ENCODE measurements at regions not wholly inside any gene's neighbourhood (a gene's known extent, or its start where the extent isn't known, plus 50 kb on each side); places are given as distances from the start of the nearest gene placed in this dataset.

DNA sequence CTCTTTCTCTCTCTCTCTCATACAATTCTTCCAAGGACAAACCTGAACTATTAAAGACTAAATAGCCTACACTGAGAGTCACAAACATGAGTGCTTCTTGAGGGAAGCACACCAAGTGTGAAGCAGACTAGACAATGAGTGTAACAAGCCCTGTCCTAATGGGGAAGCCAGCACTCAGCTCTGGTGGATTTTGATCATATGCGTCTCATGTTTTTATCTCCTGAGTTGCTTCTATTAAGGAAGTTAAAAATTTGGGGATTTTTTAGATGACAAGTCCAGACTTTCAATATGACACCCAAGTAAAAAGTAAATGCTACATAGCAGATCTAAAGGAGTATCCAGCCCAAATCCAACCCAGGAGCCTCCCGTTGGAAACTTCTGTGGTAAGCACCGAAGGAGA lies 437.8 kb downstream of the RFC3 start (continued):
- TF ChIP-seq, protein P1, sequence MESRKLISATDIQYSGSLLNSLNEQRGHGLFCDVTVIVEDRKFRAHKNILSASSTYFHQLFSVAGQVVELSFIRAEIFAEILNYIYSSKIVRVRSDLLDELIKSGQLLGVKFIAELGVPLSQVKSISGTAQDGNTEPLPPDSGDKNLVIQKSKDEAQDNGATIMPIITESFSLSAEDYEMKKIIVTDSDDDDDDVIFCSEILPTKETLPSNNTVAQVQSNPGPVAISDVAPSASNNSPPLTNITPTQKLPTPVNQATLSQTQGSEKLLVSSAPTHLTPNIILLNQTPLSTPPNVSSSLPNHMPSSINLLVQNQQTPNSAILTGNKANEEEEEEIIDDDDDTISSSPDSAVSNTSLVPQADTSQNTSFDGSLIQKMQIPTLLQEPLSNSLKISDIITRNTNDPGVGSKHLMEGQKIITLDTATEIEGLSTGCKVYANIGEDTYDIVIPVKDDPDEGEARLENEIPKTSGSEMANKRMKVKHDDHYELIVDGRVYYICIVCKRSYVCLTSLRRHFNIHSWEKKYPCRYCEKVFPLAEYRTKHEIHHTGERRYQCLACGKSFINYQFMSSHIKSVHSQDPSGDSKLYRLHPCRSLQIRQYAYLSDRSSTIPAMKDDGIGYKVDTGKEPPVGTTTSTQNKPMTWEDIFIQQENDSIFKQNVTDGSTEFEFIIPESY (IDR thresholded peaks at IDR 0.05; ENCODE audit: extremely low read depth, insufficient replicate concordance, low read length): no peak
- no peak for TF ChIP-seq FOSL1 (IDR thresholded peaks at IDR 0.05; ENCODE audit: low read depth)
- no peak for TF ChIP-seq TCF7L2 (IDR thresholded peaks at IDR 0.05; ENCODE audit: borderline replicate concordance, extremely low read depth, insufficient read depth, insufficient read length)
- TF ChIP-seq ZNF274 (IDR thresholded peaks at IDR 0.05; ENCODE audit: low read depth, low read length): no peak
- TF ChIP-seq CEBPB (IDR thresholded peaks at IDR 0.05; ENCODE audit: low read depth): no peak

DNA sequence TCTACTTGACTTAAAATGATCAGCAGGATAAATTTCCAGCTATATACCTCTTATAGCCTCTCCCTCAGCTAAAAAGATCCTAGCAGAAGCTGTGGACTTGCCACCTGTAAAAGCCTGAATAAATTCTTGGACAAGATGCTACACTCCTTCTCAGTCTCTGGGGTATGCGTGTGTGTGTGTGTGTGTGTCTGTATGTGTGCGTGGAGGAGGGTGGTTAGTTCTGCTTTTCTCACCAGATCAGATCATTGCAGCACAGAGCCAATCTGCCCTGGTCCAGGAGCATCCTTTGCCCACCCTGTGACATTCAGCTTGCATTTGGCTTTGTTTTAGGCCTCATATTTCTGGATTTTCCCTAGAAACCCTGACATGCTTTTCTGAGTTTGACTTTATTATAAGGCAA lies 438.3 kb downstream of the RFC3 start:
- H3K9me2 ChIP-seq (ENCODE audit: insufficient read depth): no peaks in the 10 kb centered on the region
- no peak overlapping the region for H3K9ac ChIP-seq (ENCODE audit: low read length)
- H4K20me1 ChIP-seq (ENCODE audit: insufficient read depth): no peaks in the 10 kb centered on the region
- no peaks in the 10 kb centered on the region for H3K36me3 ChIP-seq (ENCODE audit: control insufficient read depth in 1 of 2, insufficient read depth in 2 of 2, low read length in 2 of 2)
- no peaks in the 10 kb centered on the region for H3K79me2 ChIP-seq (ENCODE audit: insufficient read depth, low read length)
- ChIA-PET POLR2A (no interaction called here), RAD21 (ENCODE audit: low non-redundant PET in 1 of 2, low total read pairs in 2 of 2, uncharacterized antibody in 2 of 2, unreplicated experiment in 2 of 2) (no interaction called here), CTCF (no interaction called here)
- H3K27ac ChIP-seq (ENCODE audit: low read depth, low read length): no peak overlapping the region
- 0 out of 4 replicates have a peak, but pooled peaks cover 0 to 4% of the 10 kb centered on the region in 2 experiments for H3K9me3 ChIP-seq (ENCODE audit: control insufficient read depth in 1 of 2, insufficient read depth in 1 of 2, low read depth in 1 of 2, low read length in 2 of 2)
- no peak for ATAC-seq
- H3K4me3 ChIP-seq (replicated peaks in 1 of 2; ENCODE audit: low read depth in 1 of 2, low read length in 2 of 2): no peak overlapping the region
- TF ChIP-seq ZNF274 (IDR thresholded peaks at IDR 0.05; ENCODE audit: low read depth, low read length): no peak
- TF ChIP-seq ZFX (IDR thresholded peaks at IDR 0.05): no peak
- TF ChIP-seq, protein P2, sequence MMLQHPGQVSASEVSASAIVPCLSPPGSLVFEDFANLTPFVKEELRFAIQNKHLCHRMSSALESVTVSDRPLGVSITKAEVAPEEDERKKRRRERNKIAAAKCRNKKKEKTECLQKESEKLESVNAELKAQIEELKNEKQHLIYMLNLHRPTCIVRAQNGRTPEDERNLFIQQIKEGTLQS (IDR thresholded peaks at IDR 0.05): no peak
- no peak for TF ChIP-seq ELF1 (IDR thresholded peaks at IDR 0.05; ENCODE audit: borderline replicate concordance, low read depth)
- TF ChIP-seq, protein P3, sequence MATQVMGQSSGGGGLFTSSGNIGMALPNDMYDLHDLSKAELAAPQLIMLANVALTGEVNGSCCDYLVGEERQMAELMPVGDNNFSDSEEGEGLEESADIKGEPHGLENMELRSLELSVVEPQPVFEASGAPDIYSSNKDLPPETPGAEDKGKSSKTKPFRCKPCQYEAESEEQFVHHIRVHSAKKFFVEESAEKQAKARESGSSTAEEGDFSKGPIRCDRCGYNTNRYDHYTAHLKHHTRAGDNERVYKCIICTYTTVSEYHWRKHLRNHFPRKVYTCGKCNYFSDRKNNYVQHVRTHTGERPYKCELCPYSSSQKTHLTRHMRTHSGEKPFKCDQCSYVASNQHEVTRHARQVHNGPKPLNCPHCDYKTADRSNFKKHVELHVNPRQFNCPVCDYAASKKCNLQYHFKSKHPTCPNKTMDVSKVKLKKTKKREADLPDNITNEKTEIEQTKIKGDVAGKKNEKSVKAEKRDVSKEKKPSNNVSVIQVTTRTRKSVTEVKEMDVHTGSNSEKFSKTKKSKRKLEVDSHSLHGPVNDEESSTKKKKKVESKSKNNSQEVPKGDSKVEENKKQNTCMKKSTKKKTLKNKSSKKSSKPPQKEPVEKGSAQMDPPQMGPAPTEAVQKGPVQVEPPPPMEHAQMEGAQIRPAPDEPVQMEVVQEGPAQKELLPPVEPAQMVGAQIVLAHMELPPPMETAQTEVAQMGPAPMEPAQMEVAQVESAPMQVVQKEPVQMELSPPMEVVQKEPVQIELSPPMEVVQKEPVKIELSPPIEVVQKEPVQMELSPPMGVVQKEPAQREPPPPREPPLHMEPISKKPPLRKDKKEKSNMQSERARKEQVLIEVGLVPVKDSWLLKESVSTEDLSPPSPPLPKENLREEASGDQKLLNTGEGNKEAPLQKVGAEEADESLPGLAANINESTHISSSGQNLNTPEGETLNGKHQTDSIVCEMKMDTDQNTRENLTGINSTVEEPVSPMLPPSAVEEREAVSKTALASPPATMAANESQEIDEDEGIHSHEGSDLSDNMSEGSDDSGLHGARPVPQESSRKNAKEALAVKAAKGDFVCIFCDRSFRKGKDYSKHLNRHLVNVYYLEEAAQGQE (IDR thresholded peaks at IDR 0.05; ENCODE audit: low read depth): no peak
- TF ChIP-seq POLR2A (IDR thresholded peaks at IDR 0.05; ENCODE audit: borderline replicate concordance, extremely low read depth, insufficient read depth, insufficient read length): no peak
- TF ChIP-seq, protein P4, sequence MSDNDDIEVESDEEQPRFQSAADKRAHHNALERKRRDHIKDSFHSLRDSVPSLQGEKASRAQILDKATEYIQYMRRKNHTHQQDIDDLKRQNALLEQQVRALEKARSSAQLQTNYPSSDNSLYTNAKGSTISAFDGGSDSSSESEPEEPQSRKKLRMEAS (IDR thresholded peaks at IDR 0.05): no peak
- TF ChIP-seq TCF7L2 (IDR thresholded peaks at IDR 0.05; ENCODE audit: borderline replicate concordance, extremely low read depth, insufficient read depth, insufficient read length): no peak
- no peak for TF ChIP-seq JUND (IDR thresholded peaks at IDR 0.05)
- TF ChIP-seq YY1 (IDR thresholded peaks at IDR 0.05; ENCODE audit: extremely low read depth, insufficient replicate concordance, low read depth, low read length): no peak
- no peak for TF ChIP-seq SP1 (IDR thresholded peaks at IDR 0.05; ENCODE audit: low read depth)
- no peak for TF ChIP-seq SIN3A (IDR thresholded peaks at IDR 0.05; ENCODE audit: low read depth)
- H3K4me1 ChIP-seq (ENCODE audit: control insufficient read depth in 1 of 2, insufficient read depth in 2 of 2, low read length in 2 of 2): no peaks in the 10 kb centered on the region
- no peak overlapping the region for H2AFZ ChIP-seq (ENCODE audit: low read depth, low read length, poor library complexity, severe bottlenecking)
- H3K27me3 ChIP-seq (ENCODE audit: insufficient read depth, low read length): no peaks in the 10 kb centered on the region
- no TSS peak for BruUV-seq (replicated peaks)
- no peak overlapping the region for H3K4me2 ChIP-seq (ENCODE audit: low read length)
- no peak for DNase-seq (ENCODE audit: low read depth, low spot score)
- intact Hi-C loops (cut with micrococcal nuclease): no loop called here
